ENCODE measurements at regions not wholly inside any gene's neighbourhood (a gene's known extent, or its start where the extent isn't known, plus 50 kb on each side); places are given as distances from the start of the nearest gene placed in this dataset.

GRCh38 chr17:77375108-77375916 lies 234.5 kb downstream of the SEC14L1 start:
- TF ChIP-seq CTCF (IDR thresholded peaks at IDR 0.05; ENCODE audit: extremely low read depth, insufficient read depth, missing control alignments) = no peak
- in situ Hi-C loops (cut with MboI; ENCODE audit: low pct_unique_long_range_greater_than_20kb, low sequenced_read_pairs, unreplicated experiment) = no loop called here
- no peak for DNase-seq (ENCODE audit: low spot score)

- in situ Hi-C loops (cut with MboI; ENCODE audit: low pct_unique_long_range_greater_than_20kb, low sequenced_read_pairs, unreplicated experiment) = no loop called here
- DNase-seq (ENCODE audit: low spot score) = peak; percentile 67
- no peak for TF ChIP-seq CTCF (IDR thresholded peaks at IDR 0.05; ENCODE audit: extremely low read depth, insufficient read depth, missing control alignments)
Observed at GRCh38 chr17:77375917-77376651, 235.3 kb downstream of the SEC14L1 start.

GRCh38 chr17:77376795-77377709 lies 236.3 kb downstream of the SEC14L1 start:
- DNase-seq (ENCODE audit: low spot score) = no peak
- in situ Hi-C loops (cut with MboI; ENCODE audit: low pct_unique_long_range_greater_than_20kb, low sequenced_read_pairs, unreplicated experiment) = no loop called here
- TF ChIP-seq CTCF (IDR thresholded peaks at IDR 0.05; ENCODE audit: extremely low read depth, insufficient read depth, missing control alignments) = no peak

- in situ Hi-C loops (cut with MboI; ENCODE audit: low pct_unique_long_range_greater_than_20kb, low sequenced_read_pairs, unreplicated experiment) = no loop called here
- DNase-seq (ENCODE audit: low spot score) = no peak
- TF ChIP-seq CTCF (IDR thresholded peaks at IDR 0.05; ENCODE audit: extremely low read depth, insufficient read depth, missing control alignments) = no peak
Observed at GRCh38 chr17:77377710-77378235, 237.0 kb downstream of the SEC14L1 start.

- TF ChIP-seq CTCF (IDR thresholded peaks at IDR 0.05; ENCODE audit: extremely low read depth, insufficient read depth, missing control alignments) = no peak
- in situ Hi-C loops (cut with MboI; ENCODE audit: low pct_unique_long_range_greater_than_20kb, low sequenced_read_pairs, unreplicated experiment) = no loop called here
- no peak for DNase-seq (ENCODE audit: low spot score)
Observed at GRCh38 chr17:77378318-77379064, 237.7 kb downstream of the SEC14L1 start.

Data from GM13977 (cell line).